Daoy (cell line): ENCODE measurements at regions not wholly inside any gene's neighbourhood (a gene's known extent, or its start where the extent isn't known, plus 50 kb on each side); places are given as distances from the start of the nearest gene placed in this dataset.
A peak's percentile ranks its signal among the peaks of the same experiment; 100 is the strongest.
"Not testable (repeated sequence)": the region's sequence is repeated elsewhere in the genome, so short reads cannot be mapped to it uniquely, and the experiment has no call there.

Source experiments
- DNase-seq: peaks from one replicate; pipeline ENCODE4 v3.0.0-alpha.2; 2015; ENCODE audit warnings: low read depth

DNA sequence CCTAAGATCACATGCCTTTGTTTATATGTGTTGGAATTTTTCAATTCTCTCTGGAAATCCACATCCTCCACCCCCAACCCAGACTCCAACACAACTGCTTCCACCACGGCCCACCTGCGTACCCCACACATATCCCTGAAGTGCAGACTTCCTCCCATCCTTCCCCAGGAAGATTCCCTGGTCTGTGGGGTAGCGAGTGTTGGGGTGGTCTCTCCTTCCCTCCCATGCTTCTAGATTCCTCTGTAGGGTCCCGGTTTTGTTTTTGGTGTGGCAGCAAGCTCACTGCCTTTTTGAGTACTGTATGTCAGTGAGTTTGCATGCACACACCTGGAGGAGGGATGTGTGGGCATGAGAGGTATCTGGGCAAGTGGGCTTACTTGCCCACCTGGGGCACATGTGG is 127.6 kb downstream of the MRPL14 start:
- DNase-seq = no peak

GRCh38 chr6:43998592-43999243 is 128.5 kb downstream of the MRPL14 start:
- DNase-seq = not testable (repeated sequence)

DNA sequence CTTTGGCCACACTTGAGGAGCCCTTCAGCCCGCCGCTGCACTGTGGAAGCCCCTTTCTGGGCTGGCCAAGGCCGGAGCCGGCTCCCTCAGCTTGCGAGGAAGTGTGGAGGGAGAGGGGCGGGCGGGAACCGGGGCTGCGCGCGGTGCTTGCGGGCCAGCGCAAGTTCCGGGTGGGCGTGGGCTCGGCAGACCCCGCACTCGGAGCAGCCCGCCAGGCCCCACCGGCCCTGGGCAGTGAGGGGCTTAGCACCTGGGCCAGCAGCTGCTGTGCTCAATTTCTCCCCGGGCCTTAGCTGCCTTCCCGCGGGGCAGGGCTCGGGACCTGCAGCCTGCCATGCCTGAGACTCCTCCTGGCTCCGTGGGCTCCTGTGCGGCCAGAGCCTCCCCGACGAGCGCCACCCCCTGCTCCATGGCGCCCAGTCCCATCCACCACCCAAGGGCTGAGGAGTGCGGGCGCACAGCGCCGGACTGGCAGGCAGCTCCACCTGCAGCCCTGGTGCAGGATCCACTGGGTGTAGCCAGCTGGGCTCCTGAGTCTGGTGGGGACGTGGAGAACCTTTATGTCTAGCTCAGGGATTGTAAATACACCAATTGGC is 129.2 kb downstream of the MRPL14 start:
- DNase-seq = not testable (repeated sequence)

GRCh38 chr6:43997345-43997677 is 129.9 kb downstream of the MRPL14 start:
- no peak for DNase-seq

DNA sequence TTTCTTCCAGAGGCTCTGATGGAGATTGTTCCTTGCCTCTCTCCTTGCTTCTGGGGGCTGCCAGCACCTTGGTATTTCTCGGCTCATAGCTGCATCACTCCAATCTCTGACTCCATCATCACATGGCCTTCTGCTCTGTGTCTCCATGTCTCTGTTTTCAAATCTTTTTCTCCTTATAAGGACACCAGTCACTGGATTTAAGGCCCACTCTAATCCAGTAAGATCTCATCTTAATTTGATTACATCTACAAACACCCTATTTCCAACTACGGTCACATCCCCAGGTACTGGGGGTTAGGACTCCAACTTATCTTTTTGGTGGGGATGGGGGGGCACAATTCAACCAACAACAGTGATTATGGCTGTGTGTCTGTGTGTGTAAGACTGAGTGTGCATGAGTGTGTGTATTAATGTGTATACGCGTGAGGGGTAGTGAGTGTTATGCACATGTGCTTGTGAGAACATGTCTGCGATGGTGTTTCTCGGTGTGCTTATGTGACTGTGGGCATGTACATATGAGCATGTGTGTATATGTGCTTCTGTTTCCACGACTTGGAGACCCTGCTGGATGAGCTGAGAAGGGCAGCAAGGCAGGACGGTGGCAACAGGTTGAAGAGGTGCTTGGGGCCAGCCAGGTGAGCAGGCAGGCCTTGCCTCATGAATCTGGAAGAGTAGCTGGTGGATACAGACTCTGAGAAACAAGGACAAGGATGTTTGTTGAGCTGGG is 130.5 kb downstream of the MRPL14 start:
- DNase-seq = no peak

DNA sequence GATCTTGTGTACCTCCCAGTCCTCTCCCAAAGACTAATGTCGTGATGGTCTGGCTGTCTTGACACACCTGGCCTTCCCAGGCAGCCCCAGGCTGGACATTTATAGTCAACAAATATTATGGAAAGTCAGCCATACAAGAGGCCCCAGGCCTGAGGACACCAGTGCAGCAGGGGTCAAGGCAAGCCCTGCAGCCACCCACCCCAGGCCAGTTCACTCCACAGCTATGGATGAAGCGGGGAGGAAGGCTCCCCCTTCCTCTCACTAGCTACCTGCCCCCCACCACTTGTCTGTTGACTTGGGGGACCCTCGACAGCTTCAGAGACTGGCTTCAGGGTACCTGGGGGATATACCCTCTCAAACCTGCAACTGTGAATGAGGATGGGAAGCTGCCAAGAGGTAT is 132.1 kb downstream of the MRPL14 start:
- no peak for DNase-seq

- no peak for DNase-seq
Observed at GRCh38 chr6:43993881-43994523, 133.2 kb downstream of the MRPL14 start.

GRCh38 chr6:43992783-43993644 is 134.2 kb downstream of the MRPL14 start:
- no peak for DNase-seq

- DNase-seq = no peak
Observed at GRCh38 chr6:43992126-43992663, 135.1 kb downstream of the MRPL14 start.

DNA sequence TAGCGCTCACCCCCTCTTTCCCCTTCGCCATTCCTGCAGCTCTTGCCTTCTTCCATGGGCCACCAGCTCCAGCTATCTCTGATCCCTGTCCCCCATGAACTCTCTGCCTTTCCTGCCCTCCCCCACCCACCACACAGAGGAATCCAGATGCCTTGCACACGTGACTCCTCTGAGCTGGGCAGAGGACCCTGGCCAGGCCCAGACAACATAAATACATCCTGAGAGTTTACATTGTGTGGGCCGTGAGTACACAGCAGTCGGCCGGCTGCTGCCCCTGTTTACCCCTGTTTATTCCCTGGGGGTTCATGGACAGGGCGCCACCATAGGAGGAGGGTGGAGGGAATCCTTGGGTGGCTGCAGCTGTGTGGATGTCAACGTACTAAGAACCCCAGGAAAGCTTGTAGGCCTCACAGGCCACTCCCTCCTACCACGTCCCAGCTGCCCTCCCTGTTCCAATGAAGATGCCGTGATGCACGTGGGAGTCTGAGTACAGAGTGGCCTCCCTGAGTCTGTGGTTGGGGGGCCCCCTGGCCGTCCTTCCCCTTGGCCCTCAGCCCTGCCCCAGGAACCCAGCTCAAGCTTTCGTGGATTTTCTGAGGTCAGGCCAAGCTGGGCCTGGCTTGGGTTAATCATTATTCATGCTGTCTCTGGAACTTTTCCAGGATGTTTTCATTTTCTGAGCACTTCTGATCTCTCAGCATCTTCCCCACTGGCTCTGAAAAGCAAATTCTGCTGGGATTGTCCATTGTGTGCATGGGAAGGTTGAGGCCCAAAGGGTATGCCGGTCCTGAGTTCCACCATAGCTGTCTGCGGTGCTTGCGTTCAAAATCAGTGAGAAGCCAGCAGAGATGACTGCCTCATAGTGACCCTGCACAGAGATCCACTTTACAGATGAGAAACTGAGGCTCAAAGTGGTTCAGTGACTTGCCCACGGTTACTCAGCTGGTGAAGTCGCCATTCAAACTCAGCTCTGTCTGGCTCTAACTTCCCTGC is 136.3 kb downstream of the MRPL14 start:
- peak; percentile 74 for DNase-seq

DNA sequence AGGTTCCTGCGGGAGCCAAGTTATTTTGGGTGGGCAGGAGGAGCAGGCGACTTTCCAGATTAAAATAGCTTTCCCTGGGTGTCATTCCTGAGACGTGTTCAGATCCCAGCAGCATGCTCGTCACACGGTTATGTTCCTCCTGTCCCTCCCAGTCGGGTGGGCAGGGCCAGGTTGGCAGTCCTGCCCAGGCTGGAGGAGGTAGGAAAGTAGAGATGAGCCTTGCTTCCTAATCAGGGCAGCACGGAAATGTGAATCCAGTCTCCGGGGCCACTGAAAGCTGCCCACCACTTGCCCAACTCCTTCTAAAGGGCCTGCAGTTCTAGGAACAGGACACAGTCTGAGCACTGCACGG is 137.0 kb downstream of the MRPL14 start:
- DNase-seq = peak; percentile 59

GRCh38 chr6:43989581-43990146 is 137.6 kb downstream of the MRPL14 start:
- no peak for DNase-seq

DNA sequence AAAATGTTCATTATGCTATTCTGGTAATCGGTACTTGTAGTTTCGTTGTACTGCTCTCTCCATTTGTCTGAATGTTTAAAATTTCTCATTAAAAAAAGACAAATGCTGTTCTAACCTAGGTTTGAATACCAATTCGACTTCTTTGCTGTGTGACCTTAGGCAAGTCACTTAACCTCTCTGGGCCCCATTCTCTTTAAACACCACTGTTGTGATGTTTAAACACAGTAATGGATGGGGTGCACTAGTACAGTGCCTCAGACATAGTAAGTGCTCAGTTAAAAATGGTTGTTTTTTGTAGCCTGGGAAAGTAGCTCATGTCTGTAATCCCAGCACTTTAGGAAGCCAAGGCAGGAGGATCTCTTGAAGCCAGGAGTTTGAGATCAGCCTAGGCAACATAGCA is 138.5 kb downstream of the MRPL14 start:
- no peak for DNase-seq

DNA sequence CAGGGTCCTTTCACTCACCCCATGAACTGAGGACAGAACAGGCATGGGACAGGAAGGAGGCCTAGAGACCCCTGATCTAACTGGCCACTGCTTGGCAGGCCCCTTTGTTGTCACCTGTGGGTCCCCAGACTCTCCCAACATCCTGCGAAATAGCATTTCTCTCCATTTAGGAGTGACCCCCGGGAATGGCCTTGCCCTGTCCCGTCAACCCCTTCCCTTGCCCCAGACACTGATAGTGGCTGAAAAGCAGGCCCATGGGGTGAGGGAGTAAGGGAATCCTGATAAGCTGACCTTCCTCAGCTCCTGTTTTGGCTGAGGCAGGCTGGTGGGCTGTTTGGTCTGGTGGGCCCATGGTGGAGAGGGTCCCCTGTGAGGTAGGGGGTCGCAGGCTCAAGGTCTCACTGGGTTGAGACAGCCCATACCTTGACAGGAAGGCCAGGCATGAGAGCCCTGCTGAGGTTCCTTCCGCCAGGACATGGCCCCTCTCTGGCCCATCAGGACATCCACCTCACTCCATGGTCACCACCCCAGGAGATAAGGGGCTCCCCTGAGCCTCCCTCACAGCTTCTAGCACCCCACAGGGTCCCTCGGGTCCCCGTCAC is 139.3 kb downstream of the MRPL14 start:
- no peak for DNase-seq

DNA sequence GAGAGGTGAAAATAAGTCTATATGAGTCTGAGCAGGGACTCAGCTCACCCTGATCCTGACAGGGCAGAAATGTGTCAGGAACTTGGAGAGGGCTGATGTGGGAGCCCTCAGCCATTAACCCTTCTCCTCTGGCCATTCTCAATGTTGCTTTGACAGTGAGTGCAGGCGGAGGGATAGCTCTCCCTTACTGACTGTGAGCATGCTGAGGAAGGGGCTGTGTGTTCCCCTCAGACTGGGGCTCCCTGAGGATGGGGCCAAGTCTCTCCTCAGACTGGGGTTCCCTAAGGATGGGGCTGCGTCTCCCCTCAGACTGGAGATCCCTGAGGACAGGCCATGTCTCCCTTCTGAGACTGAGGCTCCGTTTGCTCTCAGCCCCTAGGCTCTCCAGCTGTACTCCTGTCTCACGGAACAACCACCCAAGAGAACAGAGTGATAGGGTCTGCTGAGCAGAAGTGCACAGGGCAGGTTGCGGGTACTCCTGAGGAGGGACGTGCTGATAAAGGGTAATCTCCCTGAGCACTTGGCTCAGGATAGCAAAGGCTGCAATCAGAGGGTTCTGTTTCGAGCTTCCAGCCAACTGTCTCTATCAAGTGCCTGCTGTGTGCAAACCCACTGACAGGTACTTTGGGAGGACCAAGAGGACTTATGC is 141.0 kb downstream of the MRPL14 start:
- no peak for DNase-seq

- no peak for DNase-seq
Observed at GRCh38 chr6:43985329-43985728, 141.9 kb downstream of the MRPL14 start.

GRCh38 chr6:43984442-43985321 is 142.6 kb downstream of the MRPL14 start:
- DNase-seq = no peak

DNA sequence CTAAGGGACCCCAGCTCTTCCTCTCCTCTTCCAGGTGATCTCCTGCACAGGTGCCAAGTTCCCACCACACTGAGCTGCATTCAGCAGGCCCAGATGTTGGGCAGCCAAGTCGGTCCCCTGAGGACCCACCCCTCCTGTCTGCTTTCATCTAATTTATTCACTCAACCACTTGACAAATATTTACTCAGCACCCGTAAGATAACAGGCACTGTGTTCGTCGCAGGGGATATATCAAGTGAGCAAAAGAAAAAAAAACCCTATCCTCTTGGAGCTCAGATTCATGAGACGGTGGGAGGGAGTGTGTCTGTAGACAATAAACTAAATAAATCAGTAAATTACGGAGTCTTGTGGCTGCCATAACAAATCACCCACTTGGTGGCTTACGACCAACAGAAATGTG is 143.6 kb downstream of the MRPL14 start:
- no peak for DNase-seq
